ENCODE measurements at regions not wholly inside any gene's neighbourhood (a gene's known extent, or its start where the extent isn't known, plus 50 kb on each side); places are given as distances from the start of the nearest gene placed in this dataset.

DNA sequence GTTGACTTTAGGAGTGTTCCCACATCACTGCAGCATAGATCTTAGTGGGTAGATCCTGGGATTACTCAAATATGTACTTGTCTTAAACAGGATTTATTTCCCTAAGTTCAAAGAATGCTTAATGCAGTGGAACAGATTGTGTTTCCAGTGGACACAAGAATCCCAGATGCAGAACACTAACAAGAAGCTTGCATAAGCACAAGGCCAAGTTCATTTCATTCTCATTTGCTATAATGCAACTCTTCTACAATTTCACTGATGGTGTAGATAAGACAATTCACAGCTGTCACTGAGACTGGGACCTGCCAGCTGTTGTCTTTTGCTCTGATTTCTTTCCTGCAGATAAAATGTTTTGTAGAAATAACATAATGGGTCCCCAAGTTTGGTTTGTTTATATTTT, 225.6 kb downstream of the NFKBIZ start:
- DNase-seq (ENCODE audit: low read depth in 1 of 2, low spot score in 1 of 2) = no peak
- no peak for TF ChIP-seq GABPA (IDR thresholded peaks at IDR 0.05; ENCODE audit: low read depth)
- TF ChIP-seq SPI1 (IDR thresholded peaks at IDR 0.05; ENCODE audit: borderline replicate concordance, low read depth) = no peak
- TF ChIP-seq REST (IDR thresholded peaks at IDR 0.05; ENCODE audit: insufficient replicate concordance, low read depth) = no peak
- no peak for TF ChIP-seq POLR2AphosphoS5 (IDR thresholded peaks at IDR 0.05; ENCODE audit: low read depth)
- TF ChIP-seq, protein P1, sequence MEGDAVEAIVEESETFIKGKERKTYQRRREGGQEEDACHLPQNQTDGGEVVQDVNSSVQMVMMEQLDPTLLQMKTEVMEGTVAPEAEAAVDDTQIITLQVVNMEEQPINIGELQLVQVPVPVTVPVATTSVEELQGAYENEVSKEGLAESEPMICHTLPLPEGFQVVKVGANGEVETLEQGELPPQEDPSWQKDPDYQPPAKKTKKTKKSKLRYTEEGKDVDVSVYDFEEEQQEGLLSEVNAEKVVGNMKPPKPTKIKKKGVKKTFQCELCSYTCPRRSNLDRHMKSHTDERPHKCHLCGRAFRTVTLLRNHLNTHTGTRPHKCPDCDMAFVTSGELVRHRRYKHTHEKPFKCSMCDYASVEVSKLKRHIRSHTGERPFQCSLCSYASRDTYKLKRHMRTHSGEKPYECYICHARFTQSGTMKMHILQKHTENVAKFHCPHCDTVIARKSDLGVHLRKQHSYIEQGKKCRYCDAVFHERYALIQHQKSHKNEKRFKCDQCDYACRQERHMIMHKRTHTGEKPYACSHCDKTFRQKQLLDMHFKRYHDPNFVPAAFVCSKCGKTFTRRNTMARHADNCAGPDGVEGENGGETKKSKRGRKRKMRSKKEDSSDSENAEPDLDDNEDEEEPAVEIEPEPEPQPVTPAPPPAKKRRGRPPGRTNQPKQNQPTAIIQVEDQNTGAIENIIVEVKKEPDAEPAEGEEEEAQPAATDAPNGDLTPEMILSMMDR (IDR thresholded peaks at IDR 0.05; ENCODE audit: insufficient read depth, low read length) = no peak

GRCh38 chr3:102078401-102078800, 229.1 kb downstream of the NFKBIZ start:
- H3K4me3 ChIP-seq (replicated peaks; ENCODE audit: insufficient read depth, low read length) = no peak overlapping the region
- H3K27me3 ChIP-seq (ENCODE audit: insufficient read depth, poor library complexity, severe bottlenecking) = no peaks in the 10 kb centered on the region
- TF ChIP-seq SPI1 (IDR thresholded peaks at IDR 0.05; ENCODE audit: borderline replicate concordance, low read depth) (no peak), GABPA (IDR thresholded peaks at IDR 0.05; ENCODE audit: low read depth) (no peak), POLR2AphosphoS5 (IDR thresholded peaks at IDR 0.05; ENCODE audit: low read depth) (no peak), REST (IDR thresholded peaks at IDR 0.05; ENCODE audit: insufficient replicate concordance, low read depth) (no peak)
- TF ChIP-seq, protein P1 (IDR thresholded peaks at IDR 0.05; ENCODE audit: insufficient read depth, low read length) = no peak
- no peak overlapping the region for H3K27ac ChIP-seq (replicated peaks)
- DNase-seq (ENCODE audit: low read depth in 1 of 2, low spot score in 1 of 2) = no peak

More for the DNA sequence above, 225.6 kb downstream of the NFKBIZ start:
- no peaks in the 10 kb centered on the region for H3K27me3 ChIP-seq (ENCODE audit: insufficient read depth, poor library complexity, severe bottlenecking)
- no peak overlapping the region for H3K4me3 ChIP-seq (replicated peaks; ENCODE audit: insufficient read depth, low read length)
- no peak overlapping the region for H3K27ac ChIP-seq (replicated peaks)

- DNase-seq (ENCODE audit: low read depth in 1 of 2, low spot score in 1 of 2) = no peak
- H3K27me3 ChIP-seq (ENCODE audit: insufficient read depth, poor library complexity, severe bottlenecking) = no peaks in the 10 kb centered on the region
- H3K4me3 ChIP-seq (replicated peaks; ENCODE audit: insufficient read depth, low read length) = no peak overlapping the region
- H3K27ac ChIP-seq (replicated peaks) = no peak overlapping the region
- no peak for TF ChIP-seq SPI1 (IDR thresholded peaks at IDR 0.05; ENCODE audit: borderline replicate concordance, low read depth)
- TF ChIP-seq POLR2AphosphoS5 (IDR thresholded peaks at IDR 0.05; ENCODE audit: low read depth) = no peak
- no peak for TF ChIP-seq REST (IDR thresholded peaks at IDR 0.05; ENCODE audit: insufficient replicate concordance, low read depth)
- no peak for TF ChIP-seq GABPA (IDR thresholded peaks at IDR 0.05; ENCODE audit: low read depth)
- TF ChIP-seq, protein P1 (IDR thresholded peaks at IDR 0.05; ENCODE audit: insufficient read depth, low read length) = no peak
These were observed 229.8 kb downstream of the NFKBIZ start for GRCh38 chr3:102078854-102079808.

Data from HL-60 (cell line).